ENCODE measurements at regions not wholly inside any gene's neighbourhood (a gene's known extent, or its start where the extent isn't known, plus 50 kb on each side); places are given as distances from the start of the nearest gene placed in this dataset.

DNA sequence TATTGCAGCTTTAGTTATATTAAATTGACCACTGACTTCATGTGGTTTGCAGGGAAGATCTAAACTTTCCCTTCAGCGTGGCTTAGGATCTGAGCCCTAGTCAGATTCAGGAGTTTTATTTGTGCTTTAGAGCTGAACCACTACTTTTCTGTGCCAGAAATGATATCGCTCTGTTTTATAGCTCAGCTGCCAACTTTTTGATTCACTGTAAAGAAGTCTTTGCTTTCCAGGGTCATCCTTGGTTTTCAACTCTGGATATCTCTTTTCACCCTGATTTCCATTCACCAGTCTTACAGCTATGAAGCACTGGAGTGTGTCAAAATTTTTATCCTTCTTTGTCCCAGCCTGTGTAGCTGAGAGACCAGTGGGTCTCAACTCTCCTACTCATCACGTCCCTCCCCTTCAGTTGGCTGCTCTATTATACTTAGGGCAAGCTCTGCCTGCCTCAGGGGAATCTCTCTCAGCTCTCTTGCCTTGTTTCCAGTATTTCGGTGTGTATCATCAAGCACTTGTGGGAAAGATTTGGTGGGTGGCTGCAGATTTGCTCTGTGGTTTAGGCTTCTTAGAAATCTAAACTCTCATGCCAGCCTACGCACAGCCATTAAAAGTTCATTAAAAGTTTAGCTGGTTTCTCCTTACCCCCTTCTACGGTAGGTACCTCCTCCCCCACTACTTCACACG, 425.5 kb downstream of the TENT5A start:
- Histone ChIP-seq H3K4me1 (ENCODE audit: control insufficient read depth in 2 of 2, insufficient read depth in 1 of 2, low read depth in 1 of 2, low read length in 2 of 2) (no peaks in the 10 kb centered on the region), H3K27me3 (ENCODE audit: control insufficient read depth in 3 of 3, insufficient read depth in 3 of 3, low read depth in 1 of 3, low read length in 3 of 3) (no peaks in the 10 kb centered on the region), H4K91ac (ENCODE audit: low read depth, low read length, poor library complexity) (no peak overlapping the region), H3K9ac (ENCODE audit: low read depth, low read length, poor library complexity) (no peak overlapping the region), H3K4ac (ENCODE audit: low read length) (no peak overlapping the region), H3K4me2 (ENCODE audit: insufficient read depth, low read length, poor library complexity, severe bottlenecking) (no peak overlapping the region), H2BK5ac (ENCODE audit: low read length) (no peak overlapping the region), H4K8ac (ENCODE audit: low read depth, low read length) (no peak overlapping the region), H2BK120ac (ENCODE audit: low read depth, low read length) (no peak overlapping the region), H2AK5ac (ENCODE audit: low read depth, low read length) (no peak overlapping the region), H3K36me3 (replicated peaks in 1 of 2; ENCODE audit: control insufficient read depth in 2 of 2, insufficient read depth in 2 of 2, low read length in 2 of 2) (no peaks in the 10 kb centered on the region), H3K4me3 (ENCODE audit: low read length in 2 of 2) (no peak overlapping the region), H3K14ac (ENCODE audit: low read length) (no peak overlapping the region), H3K18ac (ENCODE audit: low read length) (no peak overlapping the region), H2AFZ (ENCODE audit: low read length) (peak overlapping the region; percentile 16), H2BK15ac (ENCODE audit: low read length) (no peak overlapping the region), H2BK12ac (ENCODE audit: low read length) (no peak overlapping the region), H3K79me1 (ENCODE audit: low read depth, low read length) (no peaks in the 10 kb centered on the region), H3K9me3 (replicated peaks in 1 of 2; ENCODE audit: control insufficient read depth in 2 of 2, insufficient read depth in 1 of 2, low read depth in 1 of 2, low read length in 2 of 2) (no peaks in the 10 kb centered on the region), H3K23ac (ENCODE audit: low read depth, low read length, poor library complexity) (no peak overlapping the region), H3K27ac (replicated peaks; ENCODE audit: low read length) (no peak overlapping the region)
- WGBS, 2 donors (ENCODE audit: extremely low coverage in 2 of 2, insufficient read length in 2 of 2, insufficient replicate concordance in 1 of 2) = no CpG with 5 or more reads among the region's 7 CpGs
- DNase-seq (ENCODE audit: low spot score) = no peak

DNA sequence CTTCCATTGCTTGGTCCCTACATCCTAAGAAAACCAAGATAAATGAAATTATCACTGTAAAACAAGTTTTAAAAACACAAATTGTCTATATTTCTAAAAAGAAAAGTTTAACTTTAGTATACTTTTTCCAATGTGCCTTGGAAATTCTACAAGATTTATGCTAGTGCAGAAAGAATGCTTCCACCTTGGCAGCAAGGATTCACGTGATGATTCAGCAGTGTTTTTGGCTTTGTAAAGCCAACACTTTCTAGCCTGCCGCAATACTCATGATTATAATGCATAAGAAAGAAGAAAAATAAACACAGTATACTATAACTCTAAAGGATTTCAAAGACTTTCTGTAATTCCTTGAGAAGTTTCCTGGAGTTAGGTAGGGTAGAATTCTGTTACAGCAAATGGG, 442.7 kb downstream of the TENT5A start:
- Histone ChIP-seq H4K91ac (ENCODE audit: low read depth, low read length, poor library complexity) (no peak overlapping the region), H2BK12ac (ENCODE audit: low read length) (no peak overlapping the region), H3K18ac (ENCODE audit: low read length) (no peak overlapping the region), H2AFZ (ENCODE audit: low read length) (no peak overlapping the region), H3K23ac (ENCODE audit: low read depth, low read length, poor library complexity) (no peak overlapping the region), H3K27me3 (ENCODE audit: control insufficient read depth in 3 of 3, insufficient read depth in 3 of 3, low read depth in 1 of 3, low read length in 3 of 3) (no peaks in the 10 kb centered on the region), H2BK15ac (ENCODE audit: low read length) (no peak overlapping the region), H3K9ac (ENCODE audit: low read depth, low read length, poor library complexity) (no peak overlapping the region), H2BK120ac (ENCODE audit: low read depth, low read length) (no peak overlapping the region), H3K9me3 (replicated peaks in 1 of 2; ENCODE audit: control insufficient read depth in 2 of 2, insufficient read depth in 1 of 2, low read depth in 1 of 2, low read length in 2 of 2) (no peaks in the 10 kb centered on the region), H2AK5ac (ENCODE audit: low read depth, low read length) (no peak overlapping the region), H3K79me1 (ENCODE audit: low read depth, low read length) (no peaks in the 10 kb centered on the region), H3K27ac (replicated peaks; ENCODE audit: low read length) (no peak overlapping the region), H3K36me3 (replicated peaks in 1 of 2; ENCODE audit: control insufficient read depth in 2 of 2, insufficient read depth in 2 of 2, low read length in 2 of 2) (no peaks in the 10 kb centered on the region), H3K4me1 (ENCODE audit: control insufficient read depth in 2 of 2, insufficient read depth in 1 of 2, low read depth in 1 of 2, low read length in 2 of 2) (peaks cover 2 to 11% of the 10 kb centered on the region in 2 donors), H3K4me2 (ENCODE audit: insufficient read depth, low read length, poor library complexity, severe bottlenecking) (no peak overlapping the region), H3K4me3 (ENCODE audit: low read length in 2 of 2) (no peak overlapping the region), H3K4ac (ENCODE audit: low read length) (no peak overlapping the region), H4K8ac (ENCODE audit: low read depth, low read length) (no peak overlapping the region), H3K14ac (ENCODE audit: low read length) (no peak overlapping the region), H2BK5ac (ENCODE audit: low read length) (no peak overlapping the region)
- no CpG with 5 or more reads among the region's 2 CpGs for WGBS, 2 donors (ENCODE audit: extremely low coverage in 2 of 2, insufficient read length in 2 of 2, insufficient replicate concordance in 1 of 2)
- DNase-seq (ENCODE audit: low spot score) = no peak

DNA sequence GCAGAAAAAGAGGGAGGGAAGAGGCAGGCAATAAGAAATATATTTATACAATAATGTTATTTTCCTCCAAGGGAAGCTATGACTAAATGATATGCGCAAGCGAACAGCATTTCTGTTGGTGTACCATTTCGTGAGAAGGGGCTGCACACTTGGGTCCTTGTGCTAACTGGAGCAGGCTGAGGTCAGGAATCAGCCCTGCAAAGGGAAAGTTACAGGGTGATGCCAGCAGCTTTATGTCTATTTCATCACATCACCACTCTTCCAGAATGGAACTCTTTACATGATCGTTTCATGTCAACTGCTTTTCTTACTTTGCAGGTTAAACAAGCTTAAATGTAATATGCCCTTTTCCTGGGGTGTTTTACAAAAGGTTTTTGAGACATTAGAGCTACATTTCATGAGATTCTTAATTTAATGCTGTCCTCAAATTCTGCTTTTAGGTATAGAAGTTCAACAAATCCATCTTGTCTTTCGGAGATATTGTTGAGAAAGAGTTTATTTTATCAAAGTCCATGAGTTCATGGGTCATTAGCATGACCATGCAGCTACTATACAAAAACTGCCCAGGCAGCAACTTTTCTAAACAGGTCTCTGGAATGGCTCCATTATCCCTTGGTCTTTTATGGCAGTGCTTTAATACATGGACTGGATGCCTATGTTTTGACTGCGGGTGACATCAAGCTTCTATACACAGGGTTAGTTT, 443.8 kb downstream of the TENT5A start:
- DNase-seq (ENCODE audit: low spot score) = no peak
- Histone ChIP-seq H3K18ac (ENCODE audit: low read length) (no peak overlapping the region), H3K27ac (replicated peaks; ENCODE audit: low read length) (no peak overlapping the region), H4K8ac (ENCODE audit: low read depth, low read length) (no peak overlapping the region), H3K4ac (ENCODE audit: low read length) (no peak overlapping the region), H2AFZ (ENCODE audit: low read length) (no peak overlapping the region), H2BK12ac (ENCODE audit: low read length) (no peak overlapping the region), H2BK5ac (ENCODE audit: low read length) (no peak overlapping the region), H2AK5ac (ENCODE audit: low read depth, low read length) (no peak overlapping the region), H3K14ac (ENCODE audit: low read length) (no peak overlapping the region), H3K79me1 (ENCODE audit: low read depth, low read length) (no peaks in the 10 kb centered on the region), H3K4me3 (ENCODE audit: low read length in 2 of 2) (no peak overlapping the region), H4K91ac (ENCODE audit: low read depth, low read length, poor library complexity) (no peak overlapping the region), H3K9ac (ENCODE audit: low read depth, low read length, poor library complexity) (no peak overlapping the region), H3K23ac (ENCODE audit: low read depth, low read length, poor library complexity) (no peak overlapping the region), H3K27me3 (ENCODE audit: control insufficient read depth in 3 of 3, insufficient read depth in 3 of 3, low read depth in 1 of 3, low read length in 3 of 3) (no peaks in the 10 kb centered on the region), H3K9me3 (replicated peaks in 1 of 2; ENCODE audit: control insufficient read depth in 2 of 2, insufficient read depth in 1 of 2, low read depth in 1 of 2, low read length in 2 of 2) (no peaks in the 10 kb centered on the region), H3K4me1 (ENCODE audit: control insufficient read depth in 2 of 2, insufficient read depth in 1 of 2, low read depth in 1 of 2, low read length in 2 of 2) (peaks cover 2 to 15% of the 10 kb centered on the region in 2 donors), H2BK120ac (ENCODE audit: low read depth, low read length) (no peak overlapping the region), H3K36me3 (replicated peaks in 1 of 2; ENCODE audit: control insufficient read depth in 2 of 2, insufficient read depth in 2 of 2, low read length in 2 of 2) (no peaks in the 10 kb centered on the region), H3K4me2 (ENCODE audit: insufficient read depth, low read length, poor library complexity, severe bottlenecking) (no peak overlapping the region), H2BK15ac (ENCODE audit: low read length) (no peak overlapping the region)
- WGBS, 2 donors (ENCODE audit: extremely low coverage in 2 of 2, insufficient read length in 2 of 2, insufficient replicate concordance in 1 of 2) = no CpG with 5 or more reads among the region's 6 CpGs

DNA sequence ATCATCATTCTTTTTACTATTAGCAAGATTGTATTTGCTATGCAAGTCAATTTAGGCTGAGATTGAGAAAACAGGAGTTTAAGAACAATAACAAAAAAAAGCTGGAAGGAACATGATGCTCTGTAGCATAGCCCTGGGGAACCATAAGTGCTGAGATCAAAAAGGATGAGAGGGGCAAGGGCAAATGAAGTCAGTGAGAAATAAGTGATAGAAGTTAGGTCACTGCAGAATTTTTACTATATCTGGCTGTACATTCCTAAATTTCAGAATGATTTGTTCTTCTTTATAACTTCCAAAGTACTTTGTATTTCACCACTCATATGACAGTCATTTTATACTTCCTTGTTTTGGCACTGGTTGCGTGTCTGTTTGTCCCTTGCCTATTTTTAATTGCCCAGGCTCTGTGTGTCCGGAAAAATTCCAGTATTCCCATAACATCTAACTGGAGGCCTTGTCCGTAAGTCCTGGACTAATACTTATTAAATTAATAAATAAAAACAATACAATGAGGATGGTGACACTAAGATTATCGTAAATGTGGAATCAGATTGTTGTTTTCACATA, 444.7 kb downstream of the TENT5A start:
- Histone ChIP-seq H3K9me3 (replicated peaks in 1 of 2; ENCODE audit: control insufficient read depth in 2 of 2, insufficient read depth in 1 of 2, low read depth in 1 of 2, low read length in 2 of 2) (no peaks in the 10 kb centered on the region), H4K91ac (ENCODE audit: low read depth, low read length, poor library complexity) (no peak overlapping the region), H3K36me3 (replicated peaks in 1 of 2; ENCODE audit: control insufficient read depth in 2 of 2, insufficient read depth in 2 of 2, low read length in 2 of 2) (no peaks in the 10 kb centered on the region), H3K23ac (ENCODE audit: low read depth, low read length, poor library complexity) (no peak overlapping the region), H3K79me1 (ENCODE audit: low read depth, low read length) (no peaks in the 10 kb centered on the region), H2BK15ac (ENCODE audit: low read length) (no peak overlapping the region), H3K4ac (ENCODE audit: low read length) (no peak overlapping the region), H4K8ac (ENCODE audit: low read depth, low read length) (no peak overlapping the region), H3K4me1 (ENCODE audit: control insufficient read depth in 2 of 2, insufficient read depth in 1 of 2, low read depth in 1 of 2, low read length in 2 of 2) (peaks cover 2 to 15% of the 10 kb centered on the region in 2 donors), H2AK5ac (ENCODE audit: low read depth, low read length) (no peak overlapping the region), H3K14ac (ENCODE audit: low read length) (no peak overlapping the region), H2AFZ (ENCODE audit: low read length) (no peak overlapping the region), H3K9ac (ENCODE audit: low read depth, low read length, poor library complexity) (no peak overlapping the region), H2BK120ac (ENCODE audit: low read depth, low read length) (no peak overlapping the region), H3K27me3 (ENCODE audit: control insufficient read depth in 3 of 3, insufficient read depth in 3 of 3, low read depth in 1 of 3, low read length in 3 of 3) (no peaks in the 10 kb centered on the region), H3K4me2 (ENCODE audit: insufficient read depth, low read length, poor library complexity, severe bottlenecking) (no peak overlapping the region), H3K18ac (ENCODE audit: low read length) (no peak overlapping the region), H3K4me3 (ENCODE audit: low read length in 2 of 2) (no peak overlapping the region), H2BK5ac (ENCODE audit: low read length) (no peak overlapping the region), H2BK12ac (ENCODE audit: low read length) (no peak overlapping the region), H3K27ac (replicated peaks; ENCODE audit: low read length) (no peak overlapping the region)
- DNase-seq (ENCODE audit: low spot score) = no peak
- no CpG with 5 or more reads among the region's 4 CpGs for WGBS, 2 donors (ENCODE audit: extremely low coverage in 2 of 2, insufficient read length in 2 of 2, insufficient replicate concordance in 1 of 2)

All from neuronal stem cell (in vitro differentiated cells).